Liver (tissue), 8 donors: ENCODE measurements at regions not wholly inside any gene's neighbourhood (a gene's known extent, or its start where the extent isn't known, plus 50 kb on each side); places are given as distances from the start of the nearest gene placed in this dataset.

Experiments
- DNase-seq: peaks from one replicate; pipeline ENCODE4 v3.0.0-alpha.2; 2017; ENCODE audit warnings: low spot score
- H3K27ac ChIP-seq, 2 donors: one replicate each; pipeline ENCODE4 v1.7.0; 2013; ENCODE audit warnings: inconsistent platforms in 2 of 2, low read length in 2 of 2, control low read depth in 1 of 2, low read depth in 1 of 2, mild to moderate bottlenecking in 1 of 2
- H3K27me3 ChIP-seq, 4 donors: one replicate each; pipeline versions ENCODE4 v1.6.1 to v1.7.0; 2013; ENCODE audit warnings: low read length in 3 of 4, inconsistent platforms in 1 of 4, mild to moderate bottlenecking in 1 of 4, moderate library complexity in 1 of 4; ENCODE audit not compliant: control insufficient read depth in 4 of 4, insufficient read depth in 4 of 4
- H3K36me3 ChIP-seq, 4 donors: one replicate each; pipeline versions ENCODE4 v1.6.1 to v1.7.0; 2013; ENCODE audit warnings: low read length in 3 of 4, mild to moderate bottlenecking in 3 of 4, low read depth in 1 of 4, moderate library complexity in 1 of 4; ENCODE audit not compliant: control insufficient read depth in 4 of 4, insufficient read depth in 3 of 4
- H3K4me1 ChIP-seq, 4 donors: one replicate each; pipeline versions ENCODE4 v1.6.1 to v1.7.0; 2013; ENCODE audit warnings: low read length in 3 of 4, mild to moderate bottlenecking in 3 of 4, moderate library complexity in 1 of 4; ENCODE audit not compliant: control insufficient read depth in 4 of 4, insufficient read depth in 4 of 4
- H3K4me3 ChIP-seq, 3 donors: one replicate each; pipeline versions ENCODE4 v1.6.1 to v1.7.0; 2013; ENCODE audit warnings: low read length in 3 of 3, control low read depth in 1 of 3, low read depth in 1 of 3, mild to moderate bottlenecking in 1 of 3
- H3K9ac ChIP-seq, 2 donors: one replicate each; pipeline ENCODE4 v1.7.0; 2013; ENCODE audit warnings: low read length in 2 of 2, mild to moderate bottlenecking in 2 of 2, moderate library complexity in 2 of 2, control low read depth in 1 of 2, low read depth in 1 of 2
- H3K9me3 ChIP-seq, 4 donors: one replicate each; pipeline versions ENCODE4 v1.6.1 to v1.7.0; 2013; ENCODE audit warnings: low read length in 3 of 4; ENCODE audit not compliant: control insufficient read depth in 4 of 4
- FOXA2 ChIP-seq: IDR thresholded peaks from 2 replicates; pipeline ENCODE4 v1.6.1; 2016; ENCODE audit warnings: antibody characterized with exemption
- GABPA ChIP-seq, 2 donors: IDR thresholded peaks in 1 of 2; conservative IDR thresholded peaks in 1 of 2; 2 replicates each; pipeline ENCODE4 v1.6.1; 2016; ENCODE audit warnings: antibody characterized with exemption in 2 of 2, mild to moderate bottlenecking in 1 of 2, moderate library complexity in 1 of 2
- HNF4A ChIP-seq, 2 donors: conservative IDR thresholded peaks; 2 replicates each; pipeline ENCODE4 v1.6.1; 2016; ENCODE audit warnings: antibody characterized with exemption in 2 of 2, mild to moderate bottlenecking in 2 of 2
- HNF4G ChIP-seq: IDR thresholded peaks from 2 replicates; pipeline ENCODE4 v1.6.1; 2016; ENCODE audit warnings: antibody characterized with exemption
- JUND ChIP-seq, 2 donors: IDR thresholded peaks; 2 replicates each; pipeline ENCODE4 v1.6.1; 2016; ENCODE audit warnings: antibody characterized with exemption in 2 of 2
- NR2F2 ChIP-seq: IDR thresholded peaks from 2 replicates; pipeline ENCODE4 v1.6.1; 2016; ENCODE audit warnings: antibody characterized with exemption
- RAD21 ChIP-seq, 2 donors: IDR thresholded peaks; 2 replicates each; pipeline ENCODE4 v1.6.1; 2016; ENCODE audit warnings: antibody characterized with exemption in 2 of 2, mild to moderate bottlenecking in 2 of 2
- RXRA ChIP-seq, 2 donors: IDR thresholded peaks; 2 replicates each; pipeline ENCODE4 v1.6.1; 2017 to 2018; ENCODE audit warnings: antibody characterized with exemption in 2 of 2, mild to moderate bottlenecking in 1 of 2
- SP1 ChIP-seq: IDR thresholded peaks from 2 replicates; pipeline ENCODE4 v1.6.1; 2018; ENCODE audit warnings: antibody characterized with exemption, mild to moderate bottlenecking
- TAF1 ChIP-seq: conservative IDR thresholded peaks from 2 replicates; pipeline ENCODE4 v1.6.1; 2016; ENCODE audit warnings: antibody characterized with exemption, mild to moderate bottlenecking
- YY1 ChIP-seq: IDR thresholded peaks from 2 replicates; pipeline ENCODE4 v1.6.1; 2016; ENCODE audit warnings: antibody characterized with exemption, mild to moderate bottlenecking
- WGBS: extraction: QIAGEN DNeasy Blood & Tissue Kit; methylation state at CpG from one replicate; pipeline ENCODE4 v1.1.7; 2013; 5-methylcytosine and 5-hydroxymethylcytosine counted together
- TF ChIP-seq, protein P1 (sequence below): IDR thresholded peaks from 2 replicates; pipeline ENCODE4 v1.6.1; 2016; ENCODE audit warnings: antibody characterized with exemption
- TF ChIP-seq, protein P2 (sequence below): fragments of 150-350 bp; IDR thresholded peaks from 2 replicates; pipeline ENCODE4 v1.5.1; 2017; ENCODE audit warnings: improper control_type of control experiment, low read depth, low read length; ENCODE audit not compliant: missing input control
- TF ChIP-seq, protein P3 (sequence below): IDR thresholded peaks from 2 replicates; pipeline ENCODE4 v1.6.1; 2016; ENCODE audit warnings: antibody characterized with exemption, mild to moderate bottlenecking
- TF ChIP-seq, protein P4 (sequence below): IDR thresholded peaks from 2 replicates; pipeline ENCODE4 v1.6.1; 2016; ENCODE audit warnings: antibody characterized with exemption
- donor health status: healthy.
- donor health status: healthy.
- donor health status: healthy.
- donor health status: healthy.
- donor health status: healthy.

DNA sequence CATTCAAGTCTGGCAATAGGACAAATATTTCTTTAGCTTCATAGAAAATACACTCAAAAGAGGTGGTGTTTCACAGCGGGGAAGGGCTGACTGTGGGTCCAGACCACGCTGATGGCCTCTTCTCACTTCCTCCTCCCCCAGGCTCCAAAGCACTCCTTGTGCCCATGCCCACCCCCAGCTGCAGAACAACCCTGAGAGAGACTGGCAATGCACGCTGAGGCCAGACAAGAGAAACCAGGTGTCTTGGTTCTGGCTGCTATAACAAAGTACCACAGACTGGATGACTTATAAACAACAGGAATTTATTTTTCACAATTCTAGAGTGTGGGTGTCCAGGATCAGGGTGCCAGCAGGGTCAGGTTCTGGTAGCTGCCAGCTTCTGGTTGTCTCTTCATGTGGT, 386.1 kb downstream of the FBXW7 start:
- no peaks in the 10 kb centered on the region for H3K4me1 ChIP-seq
- H3K9me3 ChIP-seq, result peaks cover 0 to 16% (median 2%) of the 10 kb centered on the region in 4 donors
- H3K36me3 ChIP-seq, result no peaks in the 10 kb centered on the region
- H3K27ac ChIP-seq, result no peak overlapping the region
- 79% methylated on average over 3 of the region's 3 CpGs for WGBS
- H3K4me3 ChIP-seq, result no peak overlapping the region
- DNase-seq, result no peak
- no peaks in the 10 kb centered on the region for H3K27me3 ChIP-seq
- TF ChIP-seq NR2F2, result no peak
- no peak overlapping the region for H3K9ac ChIP-seq

DNA sequence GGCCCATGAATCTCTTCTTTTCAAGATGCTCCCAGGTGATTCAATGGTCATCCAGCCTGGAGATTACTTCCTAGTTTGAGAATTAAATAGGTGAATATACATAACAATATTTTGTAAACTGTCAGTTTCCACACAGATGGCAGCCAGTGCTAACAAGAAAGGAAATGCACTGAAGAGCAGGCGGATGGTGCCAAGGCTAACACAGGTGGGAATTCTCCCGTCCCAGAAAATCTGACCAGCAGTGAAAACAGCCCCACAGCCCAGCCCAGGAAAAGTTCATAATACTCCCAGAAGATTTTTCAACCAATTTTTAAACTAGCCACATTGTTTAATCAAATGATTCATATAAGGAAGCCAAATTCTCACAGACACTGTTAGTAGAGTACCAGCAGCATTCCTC, 387.2 kb upstream of the GATB start:
- Histone ChIP-seq H3K36me3 (no peaks in the 10 kb centered on the region), H3K4me3 (no peak overlapping the region), H3K27ac (no peak overlapping the region), H3K9ac (no peak overlapping the region), H3K27me3 (no peaks in the 10 kb centered on the region), H3K4me1 (no peaks in the 10 kb centered on the region), H3K9me3 (peaks cover 0 to 21% (median 2%) of the 10 kb centered on the region in 4 donors)
- TF ChIP-seq, protein P1, sequence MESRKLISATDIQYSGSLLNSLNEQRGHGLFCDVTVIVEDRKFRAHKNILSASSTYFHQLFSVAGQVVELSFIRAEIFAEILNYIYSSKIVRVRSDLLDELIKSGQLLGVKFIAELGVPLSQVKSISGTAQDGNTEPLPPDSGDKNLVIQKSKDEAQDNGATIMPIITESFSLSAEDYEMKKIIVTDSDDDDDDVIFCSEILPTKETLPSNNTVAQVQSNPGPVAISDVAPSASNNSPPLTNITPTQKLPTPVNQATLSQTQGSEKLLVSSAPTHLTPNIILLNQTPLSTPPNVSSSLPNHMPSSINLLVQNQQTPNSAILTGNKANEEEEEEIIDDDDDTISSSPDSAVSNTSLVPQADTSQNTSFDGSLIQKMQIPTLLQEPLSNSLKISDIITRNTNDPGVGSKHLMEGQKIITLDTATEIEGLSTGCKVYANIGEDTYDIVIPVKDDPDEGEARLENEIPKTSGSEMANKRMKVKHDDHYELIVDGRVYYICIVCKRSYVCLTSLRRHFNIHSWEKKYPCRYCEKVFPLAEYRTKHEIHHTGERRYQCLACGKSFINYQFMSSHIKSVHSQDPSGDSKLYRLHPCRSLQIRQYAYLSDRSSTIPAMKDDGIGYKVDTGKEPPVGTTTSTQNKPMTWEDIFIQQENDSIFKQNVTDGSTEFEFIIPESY, result no peak
- TF ChIP-seq TAF1 (no peak), RXRA (IDR thresholded peaks at IDR 0.05) (no peak), NR2F2 (no peak), FOXA2 (no peak)
- WGBS, result 85% methylated on average over 2 of the region's 2 CpGs
- no peak for DNase-seq

DNA sequence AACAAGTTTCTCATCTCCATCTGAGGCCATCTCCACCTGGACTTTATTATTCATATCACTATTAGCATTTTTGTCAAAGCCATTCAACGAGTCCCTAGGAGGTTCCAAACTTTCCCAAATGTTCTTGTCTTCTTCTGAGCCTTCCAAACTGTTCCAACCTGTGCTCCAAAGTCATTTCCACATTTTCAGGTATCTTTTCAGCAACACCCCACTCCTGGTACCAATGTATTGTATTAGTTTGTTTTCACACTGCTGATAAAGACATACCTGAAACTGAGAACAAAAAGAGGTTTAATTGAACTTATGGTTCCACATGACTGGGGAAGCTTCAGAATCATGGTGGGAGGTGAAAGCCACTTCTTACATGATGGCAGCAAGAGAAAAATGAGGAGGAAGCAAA, 385.4 kb upstream of the GATB start:
- no peak for DNase-seq
- Histone ChIP-seq H3K4me1 (no peaks in the 10 kb centered on the region), H3K4me3 (no peak overlapping the region), H3K9ac (no peak overlapping the region), H3K27ac (no peak overlapping the region), H3K27me3 (no peaks in the 10 kb centered on the region), H3K36me3 (no peaks in the 10 kb centered on the region), H3K9me3 (peaks cover 0 to 21% (median 2%) of the 10 kb centered on the region in 4 donors)
- 29% methylated on average over 1 of the region's 1 CpG for WGBS
- TF ChIP-seq RAD21 (IDR thresholded peaks at IDR 0.05) (no peak), TAF1 (no peak), FOXA2 (no peak), NR2F2 (no peak), HNF4G (no peak), SP1 (no peak), HNF4A (conservative IDR thresholded peaks at IDR 0.05) (no peak), RXRA (IDR thresholded peaks at IDR 0.05) (no peak), JUND (IDR thresholded peaks at IDR 0.05) (no peak), YY1 (no peak), GABPA (IDR thresholded peaks at IDR 0.05 in 1 of 2, conservative IDR thresholded peaks at IDR 0.05 in 1 of 2) (no peak)
- TF ChIP-seq, protein P2, sequence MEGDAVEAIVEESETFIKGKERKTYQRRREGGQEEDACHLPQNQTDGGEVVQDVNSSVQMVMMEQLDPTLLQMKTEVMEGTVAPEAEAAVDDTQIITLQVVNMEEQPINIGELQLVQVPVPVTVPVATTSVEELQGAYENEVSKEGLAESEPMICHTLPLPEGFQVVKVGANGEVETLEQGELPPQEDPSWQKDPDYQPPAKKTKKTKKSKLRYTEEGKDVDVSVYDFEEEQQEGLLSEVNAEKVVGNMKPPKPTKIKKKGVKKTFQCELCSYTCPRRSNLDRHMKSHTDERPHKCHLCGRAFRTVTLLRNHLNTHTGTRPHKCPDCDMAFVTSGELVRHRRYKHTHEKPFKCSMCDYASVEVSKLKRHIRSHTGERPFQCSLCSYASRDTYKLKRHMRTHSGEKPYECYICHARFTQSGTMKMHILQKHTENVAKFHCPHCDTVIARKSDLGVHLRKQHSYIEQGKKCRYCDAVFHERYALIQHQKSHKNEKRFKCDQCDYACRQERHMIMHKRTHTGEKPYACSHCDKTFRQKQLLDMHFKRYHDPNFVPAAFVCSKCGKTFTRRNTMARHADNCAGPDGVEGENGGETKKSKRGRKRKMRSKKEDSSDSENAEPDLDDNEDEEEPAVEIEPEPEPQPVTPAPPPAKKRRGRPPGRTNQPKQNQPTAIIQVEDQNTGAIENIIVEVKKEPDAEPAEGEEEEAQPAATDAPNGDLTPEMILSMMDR, result no peak
- TF ChIP-seq, protein P3, sequence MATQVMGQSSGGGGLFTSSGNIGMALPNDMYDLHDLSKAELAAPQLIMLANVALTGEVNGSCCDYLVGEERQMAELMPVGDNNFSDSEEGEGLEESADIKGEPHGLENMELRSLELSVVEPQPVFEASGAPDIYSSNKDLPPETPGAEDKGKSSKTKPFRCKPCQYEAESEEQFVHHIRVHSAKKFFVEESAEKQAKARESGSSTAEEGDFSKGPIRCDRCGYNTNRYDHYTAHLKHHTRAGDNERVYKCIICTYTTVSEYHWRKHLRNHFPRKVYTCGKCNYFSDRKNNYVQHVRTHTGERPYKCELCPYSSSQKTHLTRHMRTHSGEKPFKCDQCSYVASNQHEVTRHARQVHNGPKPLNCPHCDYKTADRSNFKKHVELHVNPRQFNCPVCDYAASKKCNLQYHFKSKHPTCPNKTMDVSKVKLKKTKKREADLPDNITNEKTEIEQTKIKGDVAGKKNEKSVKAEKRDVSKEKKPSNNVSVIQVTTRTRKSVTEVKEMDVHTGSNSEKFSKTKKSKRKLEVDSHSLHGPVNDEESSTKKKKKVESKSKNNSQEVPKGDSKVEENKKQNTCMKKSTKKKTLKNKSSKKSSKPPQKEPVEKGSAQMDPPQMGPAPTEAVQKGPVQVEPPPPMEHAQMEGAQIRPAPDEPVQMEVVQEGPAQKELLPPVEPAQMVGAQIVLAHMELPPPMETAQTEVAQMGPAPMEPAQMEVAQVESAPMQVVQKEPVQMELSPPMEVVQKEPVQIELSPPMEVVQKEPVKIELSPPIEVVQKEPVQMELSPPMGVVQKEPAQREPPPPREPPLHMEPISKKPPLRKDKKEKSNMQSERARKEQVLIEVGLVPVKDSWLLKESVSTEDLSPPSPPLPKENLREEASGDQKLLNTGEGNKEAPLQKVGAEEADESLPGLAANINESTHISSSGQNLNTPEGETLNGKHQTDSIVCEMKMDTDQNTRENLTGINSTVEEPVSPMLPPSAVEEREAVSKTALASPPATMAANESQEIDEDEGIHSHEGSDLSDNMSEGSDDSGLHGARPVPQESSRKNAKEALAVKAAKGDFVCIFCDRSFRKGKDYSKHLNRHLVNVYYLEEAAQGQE, result no peak
- TF ChIP-seq, protein P4, sequence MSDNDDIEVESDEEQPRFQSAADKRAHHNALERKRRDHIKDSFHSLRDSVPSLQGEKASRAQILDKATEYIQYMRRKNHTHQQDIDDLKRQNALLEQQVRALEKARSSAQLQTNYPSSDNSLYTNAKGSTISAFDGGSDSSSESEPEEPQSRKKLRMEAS, result no peak
- TF ChIP-seq, protein P1, result no peak
